GM12875 (cell line): ENCODE measurements at regions not wholly inside any gene's neighbourhood (a gene's known extent, or its start where the extent isn't known, plus 50 kb on each side); places are given as distances from the start of the nearest gene placed in this dataset.
"Not testable (repeated sequence)": the region's sequence is repeated elsewhere in the genome, so short reads cannot be mapped to it uniquely, and the experiment has no call there.

ENCODE experiments used
- H3K4me3 ChIP-seq: one replicate; pipeline ENCODE4 v1.5.1; 2011; ENCODE audit warnings: low read depth, low read length, control low read depth
- CTCF ChIP-seq: IDR thresholded peaks from 2 replicates; pipeline ENCODE4 v1.5.1; 2011; ENCODE audit warnings: low read depth, mild to moderate bottlenecking, control low read depth, inconsistent platforms, low read length, moderate library complexity, borderline replicate concordance; ENCODE audit not compliant: insufficient read depth

DNA sequence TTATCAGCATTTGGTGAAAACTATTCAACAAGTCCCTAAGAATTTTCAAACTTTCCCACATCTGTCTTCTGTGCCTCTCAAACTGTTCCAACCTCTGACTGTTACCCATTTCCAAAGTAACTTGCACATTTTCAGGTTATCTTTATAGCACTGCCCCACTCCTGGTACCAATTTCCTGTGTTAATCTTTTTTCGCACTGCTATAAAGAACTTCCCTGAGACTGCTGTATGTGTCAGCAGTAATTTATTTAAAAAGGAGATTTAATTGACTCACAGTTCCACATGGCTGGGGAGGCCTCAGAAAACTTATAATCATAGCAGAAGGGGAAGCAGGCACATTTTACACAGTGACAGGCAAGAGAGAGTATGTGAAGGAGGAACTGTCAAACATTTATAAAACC lies 310.9 kb upstream of the SLITRK3 start:
- TF ChIP-seq CTCF: no peak
- no peak overlapping the region for H3K4me3 ChIP-seq

DNA sequence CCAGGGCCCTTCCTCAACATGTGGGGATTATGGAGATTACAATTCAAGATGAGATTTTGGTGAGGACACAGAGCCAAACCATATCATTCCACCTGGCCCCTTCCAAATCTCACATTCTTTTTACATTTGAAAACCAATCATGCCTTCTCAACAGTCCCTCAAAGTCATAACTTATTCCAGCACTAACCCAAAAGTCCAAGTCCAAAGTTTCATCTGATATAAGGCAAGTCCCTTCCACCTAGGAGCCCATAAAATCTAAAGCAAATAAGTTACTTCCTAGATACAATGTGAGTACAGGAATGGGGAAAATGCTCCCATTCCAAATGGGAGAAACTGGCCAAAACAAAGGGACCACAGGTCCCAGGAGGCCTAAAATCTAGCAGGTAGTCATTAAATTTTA lies 309.5 kb upstream of the SLITRK3 start:
- no peak for TF ChIP-seq CTCF
- no peak overlapping the region for H3K4me3 ChIP-seq

DNA sequence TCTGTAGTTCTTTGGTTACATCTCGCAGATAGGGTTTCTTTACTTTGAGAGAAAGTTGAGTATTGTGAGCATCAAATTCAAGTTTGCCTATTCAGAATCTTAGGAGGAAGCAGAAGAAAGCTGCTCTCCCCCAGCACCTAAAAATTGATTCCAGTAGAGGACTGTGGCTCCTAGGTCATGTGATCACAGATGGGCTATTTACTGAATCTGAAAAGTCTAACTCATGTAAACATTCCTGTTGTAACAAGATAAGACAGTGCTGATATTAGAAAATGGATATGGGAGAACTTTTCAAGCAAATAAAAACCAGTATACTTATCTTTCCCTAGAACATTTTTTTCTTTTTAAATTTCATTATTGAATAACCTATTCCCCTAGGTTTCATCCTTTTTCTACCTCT lies 308.4 kb upstream of the SLITRK3 start:
- TF ChIP-seq CTCF: no peak

GRCh38 chr3:165503825-165504224 lies 307.6 kb upstream of the SLITRK3 start:
- TF ChIP-seq CTCF: no peak
- H3K4me3 ChIP-seq: no peak overlapping the region

More for the DNA sequence above, 308.4 kb upstream of the SLITRK3 start:
- no peak overlapping the region for H3K4me3 ChIP-seq

- no peak for TF ChIP-seq CTCF
- no peak overlapping the region for H3K4me3 ChIP-seq
These were observed 307.2 kb upstream of the SLITRK3 start for GRCh38 chr3:165503346-165503745.

- no peak for TF ChIP-seq CTCF
- no peak overlapping the region for H3K4me3 ChIP-seq
These were observed 306.5 kb upstream of the SLITRK3 start for GRCh38 chr3:165502707-165503106.

DNA sequence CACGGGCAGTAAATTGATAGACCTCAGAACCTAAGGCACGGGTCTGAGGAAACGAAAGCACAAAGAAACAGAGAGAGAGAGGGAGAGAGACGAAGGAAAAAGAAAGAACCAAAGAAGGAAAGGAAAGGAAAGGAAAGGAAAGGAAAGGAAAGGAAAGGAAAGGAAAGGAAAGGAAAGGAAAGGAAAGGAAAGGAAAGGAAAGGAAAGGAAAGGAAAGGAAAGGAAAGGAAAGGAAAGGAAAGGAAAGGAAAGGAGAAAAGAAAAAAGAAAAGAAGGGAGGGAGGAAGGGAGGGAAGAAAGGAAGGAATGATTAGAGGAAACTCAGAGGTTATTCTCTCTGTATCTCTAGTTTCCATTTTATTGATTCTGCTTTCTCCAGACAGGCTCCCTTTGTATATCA lies 302.6 kb upstream of the SLITRK3 start:
- H3K4me3 ChIP-seq: not testable (repeated sequence)

- no peak for TF ChIP-seq CTCF
- no peak overlapping the region for H3K4me3 ChIP-seq
These were observed 295.3 kb upstream of the SLITRK3 start for GRCh38 chr3:165491487-165491886.
